Keratinocyte (primary cell): ENCODE measurements at regions not wholly inside any gene's neighbourhood (a gene's known extent, or its start where the extent isn't known, plus 50 kb on each side); places are given as distances from the start of the nearest gene placed in this dataset.
A peak's percentile ranks its signal among the peaks of the same experiment; 100 is the strongest.

Experiments used
- DNase-seq: peaks from one replicate; pipeline ENCODE4 v3.0.0-alpha.2; 2011; ENCODE audit warnings: low read depth, missing footprints, low spot score
- FAIRE-seq: peaks from 2 replicates; lab custom pipeline; 2011; peaks lifted over from hg19 to GRCh38; lab: Jason Lieb, UNC
- H2AFZ ChIP-seq: 2 replicates; pipeline ENCODE4 v1.6.0; 2012; ENCODE audit warnings: low read length, control low read depth, inconsistent platforms; ENCODE audit not compliant: control insufficient read depth
- H3K27ac ChIP-seq: 2 replicates; pipeline ENCODE4 v1.5.1; 2011; ENCODE audit warnings: low read length; ENCODE audit not compliant: control insufficient read depth, insufficient read depth
- H3K27me3 ChIP-seq: 3 replicates; pipeline ENCODE4 v1.6.0; 2011; ENCODE audit warnings: low read length; ENCODE audit not compliant: control insufficient read depth, insufficient read depth; ENCODE audit errors: extremely low read depth
- H3K36me3 ChIP-seq, 2 experiments: 2 replicates in 1 of 2; 3 replicates in 1 of 2; pipeline ENCODE4 v1.5.1; 2011; ENCODE audit warnings: low read length in 2 of 2, mild to moderate bottlenecking in 1 of 2; ENCODE audit not compliant: control insufficient read depth in 2 of 2, insufficient read depth in 2 of 2; ENCODE audit errors: extremely low read depth in 1 of 2
- H3K4me1 ChIP-seq: 3 replicates; pipeline ENCODE4 v1.5.1; 2011; ENCODE audit warnings: low read length; ENCODE audit not compliant: control insufficient read depth, insufficient read depth; ENCODE audit errors: extremely low read depth
- H3K4me2 ChIP-seq: 3 replicates; pipeline ENCODE4 v1.6.0; 2011; ENCODE audit warnings: low read depth, low read length; ENCODE audit not compliant: control insufficient read depth, insufficient read depth; ENCODE audit errors: extremely low read depth
- H3K4me3 ChIP-seq, 3 experiments: fragments of 200-600 bp in 1 of 3; sonication (generic) in 1 of 3; 2 replicates in 2 of 3; 3 replicates in 1 of 3; pipeline ENCODE4 v1.5.1; 2011 to 2016; ENCODE audit warnings: low read length in 3 of 3, mild to moderate bottlenecking in 3 of 3, control low read depth in 2 of 3, inconsistent platforms in 1 of 3, low read depth in 1 of 3, mixed read lengths in 1 of 3, mixed run types in 1 of 3, moderate library complexity in 1 of 3; ENCODE audit not compliant: control insufficient read depth in 2 of 3, insufficient read depth in 2 of 3; ENCODE audit errors: extremely low read depth in 1 of 3
- H3K79me2 ChIP-seq: 2 replicates; pipeline ENCODE4 v1.6.0; 2012; ENCODE audit warnings: low read length; ENCODE audit not compliant: control insufficient read depth, insufficient read depth
- H3K9ac ChIP-seq: 3 replicates; pipeline ENCODE4 v1.6.0; 2011; ENCODE audit warnings: low read length; ENCODE audit not compliant: control insufficient read depth, insufficient read depth; ENCODE audit errors: extremely low read depth
- H3K9me1 ChIP-seq: 3 replicates; pipeline ENCODE4 v1.6.0; 2011; ENCODE audit warnings: low read length; ENCODE audit not compliant: control insufficient read depth, insufficient read depth; ENCODE audit errors: extremely low read depth
- H3K9me3 ChIP-seq: 2 replicates; pipeline ENCODE4 v1.5.1; 2012; ENCODE audit warnings: low read depth, low read length; ENCODE audit not compliant: control insufficient read depth
- H4K20me1 ChIP-seq: 3 replicates; pipeline ENCODE4 v1.6.0; 2011; ENCODE audit warnings: low read length; ENCODE audit not compliant: control insufficient read depth, insufficient read depth; ENCODE audit errors: extremely low read depth
- EZH2 ChIP-seq: IDR thresholded peaks from one replicate; pipeline ENCODE4 v1.6.1; 2012; ENCODE audit warnings: inconsistent platforms, mild to moderate bottlenecking, low read length, moderate library complexity
- dilution Hi-C: fragments of 300-500 bp; cut with MboI; formaldehyde crosslinking; loops from one replicate; pipeline ENCODE4 v1.7.0; 2020; ENCODE audit warnings: low sequenced_read_pairs; ENCODE audit not compliant: extremely low pct_ligation_motif_present
- TF ChIP-seq, protein P1 (sequence below), 3 experiments: IDR thresholded peaks in 1 of 3; conservative IDR thresholded peaks in 1 of 3; optimal IDR thresholded peaks in 1 of 3; 2 replicates in 2 of 3; 3 replicates in 1 of 3; pipeline versions ENCODE3 to v1.5.1; 2011; ENCODE audit warnings: low read length in 3 of 3, mild to moderate bottlenecking in 3 of 3, moderate library complexity in 2 of 3, control low read depth in 1 of 3, inconsistent platforms in 1 of 3; ENCODE audit not compliant: insufficient read depth in 2 of 3; ENCODE audit errors: extremely low read depth in 1 of 3

DNA sequence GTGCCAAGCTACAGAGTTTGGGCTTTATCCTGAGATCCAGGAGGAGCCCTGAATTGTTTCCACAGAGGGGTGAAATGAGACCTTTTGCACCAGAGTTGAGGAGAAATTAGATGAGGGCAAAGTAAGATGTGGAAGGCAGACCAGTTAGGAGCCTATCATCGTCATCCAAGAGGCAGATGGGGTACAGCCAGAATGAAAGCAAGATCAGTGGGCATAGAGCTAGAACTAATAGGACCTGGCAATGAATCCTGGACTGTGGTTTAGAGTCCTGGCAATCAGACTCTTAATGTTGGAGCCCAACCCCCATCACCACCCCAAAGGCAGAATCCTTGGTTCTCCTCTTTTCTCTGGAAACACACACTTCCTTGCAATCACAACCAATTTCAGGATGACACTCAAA lies 166.6 kb upstream of the HMGA2 start:
- no peaks in the 10 kb centered on the region for H3K9me1 ChIP-seq
- no peaks in the 10 kb centered on the region for H3K27me3 ChIP-seq
- H3K9ac ChIP-seq: peak overlapping the region; percentile 55
- TF ChIP-seq, protein P1, sequence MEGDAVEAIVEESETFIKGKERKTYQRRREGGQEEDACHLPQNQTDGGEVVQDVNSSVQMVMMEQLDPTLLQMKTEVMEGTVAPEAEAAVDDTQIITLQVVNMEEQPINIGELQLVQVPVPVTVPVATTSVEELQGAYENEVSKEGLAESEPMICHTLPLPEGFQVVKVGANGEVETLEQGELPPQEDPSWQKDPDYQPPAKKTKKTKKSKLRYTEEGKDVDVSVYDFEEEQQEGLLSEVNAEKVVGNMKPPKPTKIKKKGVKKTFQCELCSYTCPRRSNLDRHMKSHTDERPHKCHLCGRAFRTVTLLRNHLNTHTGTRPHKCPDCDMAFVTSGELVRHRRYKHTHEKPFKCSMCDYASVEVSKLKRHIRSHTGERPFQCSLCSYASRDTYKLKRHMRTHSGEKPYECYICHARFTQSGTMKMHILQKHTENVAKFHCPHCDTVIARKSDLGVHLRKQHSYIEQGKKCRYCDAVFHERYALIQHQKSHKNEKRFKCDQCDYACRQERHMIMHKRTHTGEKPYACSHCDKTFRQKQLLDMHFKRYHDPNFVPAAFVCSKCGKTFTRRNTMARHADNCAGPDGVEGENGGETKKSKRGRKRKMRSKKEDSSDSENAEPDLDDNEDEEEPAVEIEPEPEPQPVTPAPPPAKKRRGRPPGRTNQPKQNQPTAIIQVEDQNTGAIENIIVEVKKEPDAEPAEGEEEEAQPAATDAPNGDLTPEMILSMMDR (optimal IDR thresholded peaks at IDR 0.05 in 1 of 3, IDR thresholded peaks at IDR 0.05 in 1 of 3, conservative IDR thresholded peaks at IDR 0.05 in 1 of 3; ENCODE audit: extremely low read depth in 1 of 3, insufficient read depth in 2 of 3, low read length in 3 of 3): no peak
- TF ChIP-seq EZH2: no peak
- FAIRE-seq (peak; percentile 60), DNase-seq (no peak)
- no peaks in the 10 kb centered on the region for H3K79me2 ChIP-seq
- no peak overlapping the region for H2AFZ ChIP-seq
- dilution Hi-C loops: no loop called here
- H3K4me1 ChIP-seq: peaks cover 53% of the 10 kb centered on the region
- no peaks in the 10 kb centered on the region for H4K20me1 ChIP-seq
- peak overlapping the region; percentile 50 for H3K4me2 ChIP-seq
- H3K27ac ChIP-seq: peak overlapping the region; percentile 94
- no peak overlapping the region for H3K4me3 ChIP-seq
- no peaks in the 10 kb centered on the region for H3K36me3 ChIP-seq
- no peaks in the 10 kb centered on the region for H3K9me3 ChIP-seq

DNA sequence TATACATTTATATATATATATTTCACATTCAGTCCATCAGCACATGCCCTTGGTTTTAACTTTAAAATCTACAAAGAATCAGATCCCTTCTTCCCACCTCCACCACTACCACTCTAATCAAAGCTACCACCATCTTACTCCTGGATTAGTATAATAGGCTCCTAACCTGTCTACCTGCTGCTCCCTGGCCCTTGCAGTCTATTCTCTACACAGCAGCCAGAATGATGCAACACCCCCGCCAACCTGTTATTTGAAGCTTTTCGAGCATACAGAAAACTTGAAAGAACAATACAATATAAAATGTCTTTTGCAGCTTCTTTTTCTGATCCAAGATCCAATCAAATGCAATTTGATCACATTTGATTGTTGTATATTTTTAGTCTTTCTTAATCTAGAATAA lies 165.9 kb upstream of the HMGA2 start:
- Histone ChIP-seq H3K27me3 (no peaks in the 10 kb centered on the region), H4K20me1 (no peaks in the 10 kb centered on the region), H2AFZ (no peak overlapping the region), H3K9me1 (no peaks in the 10 kb centered on the region), H3K79me2 (no peaks in the 10 kb centered on the region), H3K27ac (peak overlapping the region; percentile 48), H3K9me3 (no peaks in the 10 kb centered on the region), H3K4me3 (no peak overlapping the region), H3K4me1 (peaks cover 50% of the 10 kb centered on the region), H3K4me2 (no peak overlapping the region), H3K9ac (no peak overlapping the region), H3K36me3 (no peaks in the 10 kb centered on the region)
- DNase-seq (no peak), FAIRE-seq (no peak)
- dilution Hi-C loops: no loop called here
- TF ChIP-seq EZH2: no peak
- TF ChIP-seq, protein P1 (optimal IDR thresholded peaks at IDR 0.05 in 1 of 3, IDR thresholded peaks at IDR 0.05 in 1 of 3, conservative IDR thresholded peaks at IDR 0.05 in 1 of 3; ENCODE audit: extremely low read depth in 1 of 3, insufficient read depth in 2 of 3, low read length in 3 of 3): no peak
